ENCODE measurements at regions not wholly inside any gene's neighbourhood (a gene's known extent, or its start where the extent isn't known, plus 50 kb on each side); places are given as distances from the start of the nearest gene placed in this dataset.
"Not testable (repeated sequence)": the region's sequence is repeated elsewhere in the genome, so short reads cannot be mapped to it uniquely, and the experiment has no call there.

DNA sequence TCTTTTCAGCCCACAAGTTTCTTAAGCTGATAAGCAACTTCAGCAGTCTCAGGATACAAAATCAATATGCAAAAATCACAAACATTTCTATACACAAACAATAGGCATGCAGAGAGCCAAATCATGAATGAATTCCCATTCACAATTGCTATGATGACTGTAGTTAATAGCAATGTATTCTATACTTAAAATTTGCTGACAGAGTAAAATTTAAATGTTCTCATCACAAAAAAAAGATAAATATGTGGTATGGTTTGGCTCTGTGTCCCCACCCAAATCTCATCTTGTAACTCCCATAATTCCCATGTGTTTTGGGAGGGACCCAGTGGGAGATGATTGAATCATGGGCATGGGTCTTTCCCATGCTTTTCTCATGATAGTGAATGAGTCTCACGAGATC, 360.2 kb downstream of the PID1 start:
- peak; percentile 91 for TF ChIP-seq MAFF (IDR thresholded peaks at IDR 0.05; ENCODE audit: low read depth, low read length)
- peak; percentile 85 to 92 for TF ChIP-seq MAFK (conservative IDR thresholded peaks at IDR 0.05 in 1 of 2, IDR thresholded peaks at IDR 0.05 in 1 of 2; ENCODE audit: low read length in 2 of 2)
- in situ Hi-C loops (cut with HindIII; ENCODE audit: extremely low pct_ligation_motif_present, low pct_unique_long_range_greater_than_20kb); ATAC-seq; H3K9ac ChIP-seq (ENCODE audit: insufficient read depth, low read depth, low read length); H3K4me2 ChIP-seq (ENCODE audit: low read depth, low read length); FAIRE-seq; H4K20me1 ChIP-seq (ENCODE audit: insufficient read depth, low read length); POLR2A ChIA-PET; H3K27ac ChIP-seq (ENCODE audit: extremely low read length, insufficient read depth, low read length); H3K4me3 ChIP-seq (replicated peaks in 1 of 3; ENCODE audit: insufficient read depth in 1 of 3, low read depth in 2 of 3, low read length in 3 of 3); H3K36me3 ChIP-seq (replicated peaks in 1 of 2; ENCODE audit: control insufficient read depth in 1 of 2, insufficient read depth in 2 of 2, low read length in 2 of 2); H2AFZ ChIP-seq (ENCODE audit: low read length); H3K4me1 ChIP-seq (ENCODE audit: insufficient read depth, low read length); H3K79me2 ChIP-seq (ENCODE audit: insufficient read depth, low read length); DNase-seq (ENCODE audit: low spot score); H3K27me3 ChIP-seq (ENCODE audit: control insufficient read depth in 1 of 2, insufficient read depth in 2 of 2, low read length in 2 of 2); BruUV-seq (replicated peaks); CTCF ChIA-PET (ENCODE audit: low intra/inter-chr PET ratio, low total read pairs); intact Hi-C loops (cut with micrococcal nuclease; ENCODE audit: unreplicated experiment): not testable (repeated sequence)
- peaks cover 99% of the 10 kb centered on the region for H3K9me3 ChIP-seq (ENCODE audit: low read length)
- 0% methylated on average over 1 of the region's 1 CpG for WGBS (ENCODE audit: low lambda C conversion rate)

- no TSS peak for BruUV-seq (replicated peaks)
- ChIA-PET POLR2A (no interaction called here), CTCF (ENCODE audit: low intra/inter-chr PET ratio, low total read pairs) (no interaction called here)
- Histone ChIP-seq H4K20me1 (ENCODE audit: insufficient read depth, low read length) (no peaks in the 10 kb centered on the region), H3K4me1 (ENCODE audit: insufficient read depth, low read length) (no peaks in the 10 kb centered on the region), H2AFZ (ENCODE audit: low read length) (no peak overlapping the region), H3K4me3 (replicated peaks in 1 of 3; ENCODE audit: insufficient read depth in 1 of 3, low read depth in 2 of 3, low read length in 3 of 3) (no peak overlapping the region), H3K9me3 (ENCODE audit: low read length) (peaks cover 98% of the 10 kb centered on the region), H3K9ac (ENCODE audit: insufficient read depth, low read depth, low read length) (no peak overlapping the region), H3K79me2 (ENCODE audit: insufficient read depth, low read length) (no peaks in the 10 kb centered on the region), H3K4me2 (ENCODE audit: low read depth, low read length) (no peak overlapping the region), H3K27ac (ENCODE audit: extremely low read length, insufficient read depth, low read length) (no peak overlapping the region), H3K36me3 (replicated peaks in 1 of 2; ENCODE audit: control insufficient read depth in 1 of 2, insufficient read depth in 2 of 2, low read length in 2 of 2) (no peaks in the 10 kb centered on the region), H3K27me3 (ENCODE audit: control insufficient read depth in 1 of 2, insufficient read depth in 2 of 2, low read length in 2 of 2) (no peaks in the 10 kb centered on the region)
- ATAC-seq, result no peak
- no peak for FAIRE-seq
- in situ Hi-C loops (cut with HindIII; ENCODE audit: extremely low pct_ligation_motif_present, low pct_unique_long_range_greater_than_20kb) (no loop called here), intact Hi-C loops (cut with micrococcal nuclease; ENCODE audit: unreplicated experiment) (no loop called here)
- WGBS (ENCODE audit: low lambda C conversion rate), result 8% methylated on average over 3 of the region's 3 CpGs
- DNase-seq (ENCODE audit: low spot score), result no peak
- no peak for TF ChIP-seq ZNF878 (CRISPR knock-in tag; IDR thresholded peaks at IDR 0.05)
- TF ChIP-seq HNRNPLL (IDR thresholded peaks at IDR 0.05; ENCODE audit: low read depth, low read length, poor library complexity, severe bottlenecking), result no peak
- no peak for TF ChIP-seq HMGXB3 (CRISPR knock-in tag; IDR thresholded peaks at IDR 0.05; ENCODE audit: borderline replicate concordance)
- no peak for TF ChIP-seq SYNCRIP (IDR thresholded peaks at IDR 0.05; ENCODE audit: insufficient read depth, low read depth, low read length)
- TF ChIP-seq ZNF225 (CRISPR knock-in tag; IDR thresholded peaks at IDR 0.05), result no peak
- TF ChIP-seq KLF12 (CRISPR knock-in tag; IDR thresholded peaks at IDR 0.05; ENCODE audit: borderline replicate concordance), result no peak
- TF ChIP-seq RARG (CRISPR knock-in tag; IDR thresholded peaks at IDR 0.05; ENCODE audit: low read depth), result no peak
- TF ChIP-seq, protein P1, sequence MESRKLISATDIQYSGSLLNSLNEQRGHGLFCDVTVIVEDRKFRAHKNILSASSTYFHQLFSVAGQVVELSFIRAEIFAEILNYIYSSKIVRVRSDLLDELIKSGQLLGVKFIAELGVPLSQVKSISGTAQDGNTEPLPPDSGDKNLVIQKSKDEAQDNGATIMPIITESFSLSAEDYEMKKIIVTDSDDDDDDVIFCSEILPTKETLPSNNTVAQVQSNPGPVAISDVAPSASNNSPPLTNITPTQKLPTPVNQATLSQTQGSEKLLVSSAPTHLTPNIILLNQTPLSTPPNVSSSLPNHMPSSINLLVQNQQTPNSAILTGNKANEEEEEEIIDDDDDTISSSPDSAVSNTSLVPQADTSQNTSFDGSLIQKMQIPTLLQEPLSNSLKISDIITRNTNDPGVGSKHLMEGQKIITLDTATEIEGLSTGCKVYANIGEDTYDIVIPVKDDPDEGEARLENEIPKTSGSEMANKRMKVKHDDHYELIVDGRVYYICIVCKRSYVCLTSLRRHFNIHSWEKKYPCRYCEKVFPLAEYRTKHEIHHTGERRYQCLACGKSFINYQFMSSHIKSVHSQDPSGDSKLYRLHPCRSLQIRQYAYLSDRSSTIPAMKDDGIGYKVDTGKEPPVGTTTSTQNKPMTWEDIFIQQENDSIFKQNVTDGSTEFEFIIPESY (CRISPR knock-in tag; IDR thresholded peaks at IDR 0.05), result no peak
- no peak for TF ChIP-seq ZNF788 (CRISPR knock-in tag; IDR thresholded peaks at IDR 0.05; ENCODE audit: borderline replicate concordance)
- no peak for TF ChIP-seq PCBP1 (IDR thresholded peaks at IDR 0.05; ENCODE audit: borderline replicate concordance, low read depth, low read length)
- no peak for TF ChIP-seq ZNF468 (CRISPR knock-in tag; IDR thresholded peaks at IDR 0.05)
- TF ChIP-seq ZNF451 (CRISPR knock-in tag; IDR thresholded peaks at IDR 0.05), result no peak
Measured at GRCh38 chr2:228902176-228902575, 368.9 kb downstream of the PID1 start.

Data from HepG2 (cell line).